HG03103 (cell line): ENCODE measurements at regions not wholly inside any gene's neighbourhood (a gene's known extent, or its start where the extent isn't known, plus 50 kb on each side); places are given as distances from the start of the nearest gene placed in this dataset.
"Not testable (repeated sequence)": the region's sequence is repeated elsewhere in the genome, so short reads cannot be mapped to it uniquely, and the experiment has no call there.

Experiments
- ATAC-seq: cut with Tn5 transposase; IDR thresholded peaks from one replicate; pipeline ENCODE4 v1.9.1; 2021; ENCODE audit warnings: low read depth; ENCODE audit not compliant: unreplicated experiment

DNA sequence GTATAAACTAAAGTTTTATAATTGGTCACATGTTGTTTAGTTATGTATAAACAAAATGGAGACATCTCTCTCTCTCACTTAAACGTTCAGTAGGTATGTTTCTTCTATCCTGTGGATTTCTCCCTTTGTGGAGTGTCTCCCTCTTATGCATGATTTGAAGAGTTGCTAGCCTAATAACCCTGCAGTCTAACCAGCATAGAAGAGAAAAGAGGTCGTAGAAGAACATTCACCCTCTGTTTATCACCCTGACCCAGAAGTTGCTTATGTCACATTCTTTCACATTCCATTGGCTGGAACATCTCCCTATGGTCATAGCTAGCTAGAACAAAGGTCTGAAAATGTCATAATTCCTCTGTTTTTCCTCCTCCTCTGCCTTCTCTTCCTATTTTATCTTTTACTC is 176.8 kb upstream of the PCDH20 start:
- ATAC-seq = no peak

DNA sequence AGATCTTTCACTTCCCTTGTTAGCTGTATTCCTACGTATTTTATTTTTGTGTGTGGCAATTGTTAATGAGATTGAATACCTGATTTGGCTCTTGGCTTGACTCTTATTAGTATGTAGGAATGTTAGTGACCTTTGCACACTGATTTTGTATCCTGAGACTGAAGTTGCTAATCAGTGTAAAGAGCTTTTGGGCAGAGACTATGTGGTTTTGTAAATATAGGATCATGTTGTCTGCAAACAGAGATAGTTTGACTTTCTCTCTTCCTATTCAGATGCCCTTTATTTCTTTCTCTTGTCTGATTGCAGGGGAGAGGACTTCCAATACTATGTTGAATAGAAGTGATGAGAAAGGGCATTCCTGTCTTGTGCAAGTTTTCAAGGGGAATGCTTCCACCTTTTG is 160.3 kb upstream of the PCDH20 start:
- ATAC-seq = no peak

DNA sequence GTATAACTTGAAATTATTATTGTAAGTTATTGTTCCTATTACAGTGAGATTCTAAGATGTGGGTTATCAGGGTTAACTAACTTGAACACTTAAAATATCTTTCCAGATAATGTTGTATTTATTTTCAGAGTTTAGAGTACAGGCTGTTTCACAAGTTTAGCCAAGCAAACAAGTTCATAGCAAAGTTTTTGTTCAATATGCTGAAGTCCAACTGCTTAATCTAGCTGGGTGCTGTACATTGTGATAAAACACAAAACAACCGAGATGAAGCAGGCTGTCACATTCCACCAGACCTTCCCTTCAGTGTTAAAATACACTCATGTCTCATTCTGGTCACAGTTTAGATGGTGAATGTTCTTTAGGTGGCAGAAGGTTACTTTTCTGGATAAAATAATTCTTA is 148.0 kb upstream of the PCDH20 start:
- ATAC-seq = no peak

DNA sequence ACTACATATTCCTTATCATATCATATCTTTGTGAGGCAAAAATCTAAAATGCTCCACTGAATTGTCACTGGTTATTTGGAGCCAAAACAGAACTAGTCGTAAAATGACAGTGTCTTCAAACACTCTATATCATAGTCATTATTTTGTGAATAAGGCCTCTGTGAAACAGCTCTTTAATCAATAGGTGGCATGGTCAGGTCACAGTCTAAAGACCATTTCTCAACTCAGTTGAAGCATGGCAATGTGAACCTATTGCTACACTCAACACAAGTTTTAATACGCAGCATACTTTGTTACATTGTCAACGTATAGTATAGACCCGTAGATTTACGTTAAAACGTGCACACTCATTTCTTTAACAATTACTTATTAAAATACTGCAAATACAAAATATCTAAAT is 131.3 kb upstream of the PCDH20 start:
- ATAC-seq = no peak

DNA sequence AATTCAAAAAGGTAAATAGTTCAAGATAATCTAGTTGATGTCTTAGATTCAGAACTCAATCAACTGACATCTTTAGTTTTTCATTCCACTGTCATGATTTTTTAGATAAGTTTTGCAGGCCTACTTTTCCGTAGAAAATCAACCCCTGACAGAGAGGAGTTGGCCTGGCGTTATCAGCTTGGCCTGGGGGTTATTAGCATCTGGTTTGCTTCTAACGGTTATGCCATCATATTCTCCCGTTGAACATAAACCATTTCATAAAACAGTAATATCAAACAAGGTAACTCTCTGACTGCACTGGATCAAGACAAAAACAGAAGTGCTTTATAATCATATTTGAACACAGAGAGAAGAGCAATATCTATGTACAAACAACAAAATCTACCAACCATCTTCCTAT is 130.8 kb upstream of the PCDH20 start:
- no peak for ATAC-seq

DNA sequence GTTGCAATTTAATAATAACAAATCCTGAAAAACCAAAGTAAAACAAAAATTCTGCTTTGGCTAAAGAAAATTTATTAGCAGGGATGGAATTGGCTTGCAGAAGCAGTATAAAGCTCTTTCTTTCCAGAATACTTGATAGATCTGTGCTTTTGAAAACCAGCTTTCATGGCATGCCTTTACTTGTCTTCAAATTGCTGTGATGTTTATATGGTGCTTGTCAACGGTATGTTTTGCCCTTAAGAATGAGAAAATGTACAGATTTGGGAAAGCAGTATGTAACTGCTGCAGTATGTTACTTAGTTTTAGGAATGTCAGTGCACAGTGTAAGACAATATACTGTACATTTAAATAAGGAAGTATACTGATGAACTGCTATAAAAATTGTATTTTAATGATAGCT is 120.8 kb upstream of the PCDH20 start:
- ATAC-seq = no peak

DNA sequence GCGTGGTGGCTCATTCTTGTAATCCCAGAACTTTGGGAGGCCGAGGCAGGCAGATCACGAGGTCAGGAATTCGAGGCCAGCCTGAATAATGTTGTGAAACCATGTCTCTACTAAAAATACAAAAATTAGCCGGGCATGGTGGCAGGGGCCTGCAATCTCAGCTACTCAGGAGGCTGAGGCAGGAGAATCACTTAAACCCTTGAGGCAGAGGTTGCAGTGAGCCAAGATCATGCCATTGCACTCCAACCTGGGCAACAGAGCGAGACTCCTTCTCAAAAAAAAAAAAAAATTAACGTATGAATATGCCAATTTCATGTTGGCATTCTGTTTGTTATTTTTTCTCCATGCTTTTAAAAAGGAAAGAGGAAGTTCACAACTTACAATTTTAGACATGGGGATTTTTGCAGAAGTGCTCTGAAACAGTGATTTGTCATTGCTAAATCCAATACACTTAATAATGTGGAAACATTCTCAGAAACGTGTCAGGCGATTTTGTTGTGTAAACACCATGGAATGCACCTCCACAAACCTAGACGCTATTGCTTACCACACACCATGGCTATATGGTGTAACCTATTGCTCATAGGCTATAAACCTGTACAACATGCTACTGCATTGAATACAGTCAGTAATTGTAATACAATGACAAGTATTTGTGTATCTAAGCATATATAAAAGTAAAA is 115.9 kb upstream of the PCDH20 start:
- no peak for ATAC-seq

DNA sequence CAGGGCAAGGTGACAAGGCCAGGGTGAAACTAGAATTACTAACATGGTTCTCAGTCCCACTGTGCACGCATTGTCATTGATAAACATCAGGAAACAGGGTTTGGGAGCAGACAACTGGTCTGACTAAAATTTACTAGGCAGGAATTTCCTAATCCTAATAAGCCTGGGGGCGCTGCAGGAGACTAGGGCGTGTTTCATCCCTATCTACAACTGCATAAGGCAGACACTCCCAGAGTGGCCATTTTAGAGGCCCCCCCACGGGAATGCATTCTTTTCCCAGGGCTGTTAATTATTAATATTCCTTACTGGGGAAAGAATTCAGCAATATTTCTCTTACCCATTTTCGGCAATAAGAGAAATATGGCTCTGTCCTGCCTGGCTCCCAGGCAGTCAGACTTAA is 103.6 kb upstream of the PCDH20 start:
- not testable (repeated sequence) for ATAC-seq

DNA sequence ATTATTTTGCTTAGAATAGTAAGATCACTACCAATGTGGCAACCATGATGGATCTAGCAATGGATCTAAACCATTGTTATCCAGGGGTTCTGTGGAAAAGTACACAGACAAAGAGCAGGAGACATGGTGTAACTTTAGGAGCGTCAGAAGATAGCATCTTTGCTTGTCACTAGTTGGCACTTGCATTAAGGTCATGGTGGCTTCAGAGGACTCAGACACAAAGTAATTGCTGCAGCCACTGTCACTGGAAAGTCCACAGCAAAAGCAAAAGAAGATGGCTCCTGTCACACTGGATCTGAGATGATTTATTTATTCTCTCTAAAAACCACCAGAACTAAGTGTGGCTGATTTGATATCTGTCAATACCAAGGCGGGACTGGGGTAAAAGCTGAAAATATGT is 93.3 kb upstream of the PCDH20 start:
- no peak for ATAC-seq

DNA sequence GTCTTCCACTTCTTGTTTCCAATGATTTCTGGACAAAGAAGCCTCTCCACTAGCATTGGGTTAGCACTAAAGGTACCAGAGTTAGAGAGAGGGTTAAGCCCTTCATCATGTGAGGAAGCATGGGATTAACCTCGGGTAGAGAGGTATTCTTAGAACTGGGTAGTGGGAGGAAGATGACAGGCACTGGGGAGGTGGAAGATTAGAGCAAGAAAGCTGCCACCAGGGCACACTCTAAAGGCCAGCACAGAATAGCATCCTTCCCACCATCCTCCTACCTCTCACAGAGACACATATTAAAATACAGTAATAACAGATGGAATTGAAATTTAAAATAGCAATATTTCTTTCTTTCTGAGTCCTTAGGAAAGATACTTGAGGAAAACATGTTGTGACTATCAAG is 84.5 kb upstream of the PCDH20 start:
- ATAC-seq = no peak

DNA sequence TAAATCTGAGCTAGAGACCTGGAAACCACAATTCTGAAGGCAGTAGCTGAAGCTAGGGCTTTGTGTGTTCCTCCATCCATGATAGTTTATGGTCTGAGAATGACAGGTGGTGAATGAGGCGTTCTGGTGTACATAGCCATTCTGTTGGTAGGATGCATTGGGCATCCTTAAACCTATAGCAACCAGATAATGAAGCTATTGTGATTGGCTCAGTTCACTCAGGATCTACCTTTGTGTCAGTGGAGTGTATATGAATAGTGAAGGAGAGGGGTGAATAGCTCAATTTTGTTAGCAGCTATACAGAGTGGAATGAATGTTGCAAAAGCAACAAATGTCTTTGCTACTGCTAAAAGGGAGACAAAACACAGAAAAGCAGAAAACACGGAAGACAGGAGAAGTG is 80.0 kb upstream of the PCDH20 start:
- ATAC-seq = no peak

DNA sequence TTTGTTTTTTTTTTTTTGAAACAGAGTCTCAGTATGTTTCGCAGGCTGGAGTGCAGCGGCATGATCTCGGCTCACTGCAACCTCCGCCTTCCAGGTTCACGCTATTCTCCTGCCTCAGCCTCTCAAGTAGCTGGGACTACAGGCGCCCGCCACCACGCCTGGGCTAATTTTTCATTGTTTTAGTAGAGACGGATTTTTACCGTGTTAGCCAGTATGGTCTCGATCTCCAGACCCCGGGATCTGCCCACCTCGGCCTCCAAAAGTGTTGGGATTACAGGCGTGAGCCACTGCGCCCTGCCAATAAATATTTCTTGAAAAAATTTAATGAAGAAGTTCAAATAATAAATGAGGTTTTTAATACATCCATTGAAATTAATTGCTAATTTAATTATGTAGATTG is 77.9 kb upstream of the PCDH20 start:
- ATAC-seq = not testable (repeated sequence)

DNA sequence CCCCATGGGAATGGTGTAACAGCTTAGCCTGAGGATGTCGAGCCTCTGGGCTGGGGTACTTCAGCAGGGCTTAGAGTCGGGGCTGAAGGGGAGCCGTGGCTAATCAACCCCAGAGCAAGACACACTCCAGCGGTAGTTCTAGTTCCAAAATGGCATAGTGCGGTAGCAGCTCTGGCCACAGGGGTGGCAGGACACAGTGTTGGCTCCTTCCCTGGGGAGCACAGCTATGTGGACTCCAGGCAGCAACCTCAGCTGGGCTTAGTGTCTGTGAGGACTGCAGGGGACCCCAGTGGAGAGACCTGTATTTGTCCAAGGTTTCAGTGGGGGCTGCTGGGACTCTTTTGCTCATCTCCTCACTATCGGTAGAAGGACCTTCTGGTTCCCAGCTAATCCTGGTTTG is 70.8 kb upstream of the PCDH20 start:
- no peak for ATAC-seq

DNA sequence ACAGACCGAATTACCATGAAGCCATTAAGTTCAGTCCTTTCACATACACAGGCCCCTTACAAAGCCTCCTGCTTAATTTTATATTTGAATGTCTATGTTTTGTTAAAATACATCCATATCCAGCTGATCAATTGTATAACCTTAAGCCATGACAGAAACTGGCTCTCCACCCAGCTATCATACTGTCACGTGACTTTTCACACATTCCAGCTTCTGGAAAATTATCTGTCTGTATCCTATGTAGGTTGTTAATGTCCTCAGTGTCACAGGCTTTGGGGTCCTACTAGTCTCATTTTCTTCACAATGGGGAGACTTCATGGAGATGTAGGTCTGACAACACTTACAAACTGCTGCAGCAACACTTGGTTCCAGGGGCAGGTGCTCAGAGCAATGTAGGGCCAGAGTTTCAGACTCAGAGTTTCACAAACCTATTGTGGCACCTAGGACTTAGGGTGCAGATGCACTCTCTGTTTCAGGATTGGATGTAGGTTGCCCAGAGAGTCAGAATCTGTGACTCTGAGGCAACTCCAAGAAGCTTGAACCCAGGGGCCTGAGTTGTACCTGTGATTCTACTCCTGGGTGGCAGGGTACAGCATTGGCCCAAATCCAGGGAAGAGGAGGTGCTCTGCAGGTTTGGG is 69.6 kb upstream of the PCDH20 start:
- no peak for ATAC-seq

DNA sequence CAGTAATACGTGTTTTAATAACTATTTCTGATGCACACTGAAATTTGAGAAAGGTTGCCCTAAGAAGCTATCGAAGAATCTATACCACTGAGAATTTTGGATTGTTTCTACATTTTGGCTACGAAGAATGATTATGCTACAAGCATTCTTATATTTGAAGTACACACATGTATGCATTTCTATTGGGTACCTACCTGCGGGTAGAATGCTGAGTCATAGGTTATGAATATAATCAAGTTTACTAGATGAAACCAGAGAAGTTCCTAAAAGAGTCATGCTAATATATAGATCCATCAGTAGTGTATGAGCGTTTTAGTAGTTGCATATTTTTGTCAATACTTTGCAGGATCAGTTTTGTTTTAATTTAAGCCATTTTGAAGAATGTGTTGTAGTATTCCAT is 62.0 kb upstream of the PCDH20 start:
- no peak for ATAC-seq

DNA sequence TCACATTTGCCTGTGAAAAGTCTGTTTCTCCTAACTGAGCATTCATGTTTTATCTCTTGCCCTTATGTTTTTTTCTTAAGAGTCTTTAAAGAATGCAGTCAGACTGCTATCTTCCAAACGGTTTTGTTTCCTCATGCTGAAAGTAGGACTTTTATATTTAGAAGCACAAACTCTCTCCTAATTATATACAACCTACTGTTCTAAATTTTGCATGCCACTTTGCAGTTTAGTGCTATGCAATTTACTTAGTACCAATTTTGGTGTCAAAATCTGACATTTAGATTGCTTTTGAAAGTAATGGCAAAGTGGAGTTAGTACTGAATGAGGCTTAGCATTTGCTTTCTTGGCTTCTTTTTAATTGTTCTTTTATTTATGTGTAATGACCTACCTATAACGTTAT is 55.1 kb upstream of the PCDH20 start:
- no peak for ATAC-seq

DNA sequence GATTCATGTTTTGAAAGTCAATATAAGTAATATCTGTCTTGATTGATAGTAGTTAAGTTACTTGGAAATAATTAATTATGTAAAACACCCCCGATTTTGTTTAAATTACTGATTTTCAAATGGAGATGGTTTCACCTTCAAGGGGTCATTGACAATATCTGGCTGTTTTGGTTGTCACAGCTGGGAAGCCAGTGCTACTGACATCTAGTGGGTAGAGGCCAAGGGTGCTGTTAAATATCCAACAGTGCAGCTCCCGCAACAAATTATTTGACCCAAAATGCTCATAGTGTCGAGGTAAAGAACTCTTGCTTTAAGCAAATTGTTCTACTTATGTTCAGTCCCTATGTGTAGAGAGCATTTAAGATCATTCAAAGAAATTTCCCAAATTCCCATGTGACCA is 50.6 kb upstream of the PCDH20 start:
- no peak for ATAC-seq
